GM04504 (cell line): ENCODE measurements at regions not wholly inside any gene's neighbourhood (a gene's known extent, or its start where the extent isn't known, plus 50 kb on each side); places are given as distances from the start of the nearest gene placed in this dataset.
"Not testable (repeated sequence)": the region's sequence is repeated elsewhere in the genome, so short reads cannot be mapped to it uniquely, and the experiment has no call there.

Experiments used
- DNase-seq: peaks from one replicate; pipeline ENCODE4 v3.0.0-alpha.2; 2012; ENCODE audit warnings: low read depth

GRCh38 chr1:91605566-91605965 is 104.9 kb downstream of the CDC7 start:
- DNase-seq, result no peak

- DNase-seq, result no peak
Observed at GRCh38 chr1:91606546-91607078, 106.0 kb downstream of the CDC7 start.

- not testable (repeated sequence) for DNase-seq
Observed at GRCh38 chr1:91607686-91608085, 107.0 kb downstream of the CDC7 start.

GRCh38 chr1:91608876-91609275 is 108.2 kb downstream of the CDC7 start:
- peak; percentile 32 for DNase-seq

- DNase-seq, result peak; percentile 48
Observed at GRCh38 chr1:91609551-91609950, 108.9 kb downstream of the CDC7 start.

- DNase-seq, result no peak
Observed at GRCh38 chr1:91610102-91610501, 109.5 kb downstream of the CDC7 start.

GRCh38 chr1:91610789-91611188 is 110.1 kb downstream of the CDC7 start:
- no peak for DNase-seq

- DNase-seq, result no peak
Observed at GRCh38 chr1:91611483-91611917, 110.8 kb downstream of the CDC7 start.

GRCh38 chr1:91613595-91613994 is 112.9 kb downstream of the CDC7 start:
- no peak for DNase-seq

GRCh38 chr1:91616712-91617111 is 116.1 kb downstream of the CDC7 start:
- DNase-seq, result no peak

GRCh38 chr1:91617285-91617765 is 116.7 kb downstream of the CDC7 start:
- no peak for DNase-seq

- DNase-seq, result peak; percentile 38
Observed at GRCh38 chr1:91619881-91620280, 119.2 kb downstream of the CDC7 start.

GRCh38 chr1:91621360-91621759 is 120.7 kb downstream of the CDC7 start:
- no peak for DNase-seq

GRCh38 chr1:91621907-91622306 is 121.3 kb downstream of the CDC7 start:
- DNase-seq, result no peak

- no peak for DNase-seq
Observed at GRCh38 chr1:91622616-91623015, 122.0 kb downstream of the CDC7 start.

GRCh38 chr1:91623020-91623419 is 122.4 kb downstream of the CDC7 start:
- no peak for DNase-seq

GRCh38 chr1:91624331-91624730 is 123.7 kb downstream of the CDC7 start:
- no peak for DNase-seq
